PC-9 (cell line): ENCODE measurements at regions not wholly inside any gene's neighbourhood (a gene's known extent, or its start where the extent isn't known, plus 50 kb on each side); places are given as distances from the start of the nearest gene placed in this dataset.

Experiments used
- BruUV-seq: library from RNA; stranded (reverse); fragments of 400-500 nt; replicated peaks from 2 replicates; lab custom pipeline; 2021; lab: Mats Ljungman, UMichigan
- CTCF ChIA-PET: fragments of 300-600 bp; sonication (Branson Sonifier 250); formaldehyde crosslinking; loops from one replicate; lab custom pipeline; 2022; ENCODE audit warnings: antibody characterized with exemption; lab: Charles Lee
- POLR2A ChIA-PET: fragments of 300-600 bp; sonication (Branson Sonifier 250); formaldehyde crosslinking; loops from one replicate; lab custom pipeline; 2022; ENCODE audit warnings: antibody characterized with exemption; ENCODE audit not compliant: unreplicated experiment; lab: Charles Lee
- DNase-seq, 2 experiments: peaks; one replicate each; pipeline versions ENCODE4 v3.0.0 to v3.0.0-alpha.2; 2015 to 2022; ENCODE audit warnings: mixed read lengths in 1 of 2
- H2AFZ ChIP-seq: fragments of 200-600 bp; sonication (generic); 2 replicates; pipeline ENCODE4 v1.8.1; 2017; ENCODE audit warnings: antibody characterized with exemption
- H3F3A ChIP-seq: fragments of 200-600 bp; sonication (generic); 2 replicates; pipeline ENCODE4 v1.8.1; 2017; ENCODE audit warnings: antibody characterized with exemption, mild to moderate bottlenecking, low read depth; ENCODE audit not compliant: insufficient read depth
- H3K27ac ChIP-seq: fragments of 200-600 bp; sonication (generic); 2 replicates; pipeline ENCODE4 v1.6.1; 2016; ENCODE audit warnings: mixed run types
- H3K27me3 ChIP-seq: fragments of 200-600 bp; sonication (generic); 2 replicates; pipeline ENCODE4 v1.6.1; 2016; ENCODE audit warnings: low read depth, mixed run types; ENCODE audit not compliant: insufficient read depth
- H3K36me3 ChIP-seq: fragments of 200-600 bp; sonication (generic); 2 replicates; pipeline ENCODE4 v1.6.1; 2016; ENCODE audit warnings: low read depth, mixed run types
- H3K4me1 ChIP-seq: fragments of 200-600 bp; sonication (generic); replicated peaks from 2 replicates; pipeline ENCODE4 v1.6.1; 2016; ENCODE audit warnings: mixed run types; ENCODE audit not compliant: insufficient read depth
- H3K4me2 ChIP-seq: fragments of 200-600 bp; sonication (generic); 2 replicates; pipeline ENCODE4 v1.6.1; 2017; ENCODE audit warnings: mixed run types
- H3K4me3 ChIP-seq: fragments of 200-600 bp; sonication (generic); 2 replicates; pipeline ENCODE4 v1.6.1; 2016; ENCODE audit warnings: mixed run types
- H3K79me2 ChIP-seq: fragments of 200-600 bp; sonication (generic); 2 replicates; pipeline ENCODE4 v1.6.1; 2017; ENCODE audit warnings: low read depth, mixed run types
- H3K9me2 ChIP-seq: fragments of 200-600 bp; sonication (generic); 2 replicates; pipeline ENCODE4 v1.8.1; 2017; ENCODE audit warnings: mild to moderate bottlenecking; ENCODE audit not compliant: insufficient read depth
- H3K9me3 ChIP-seq: fragments of 200-600 bp; sonication (generic); 2 replicates; pipeline ENCODE4 v1.8.1; 2016; ENCODE audit warnings: low read depth; ENCODE audit not compliant: insufficient read depth
- H4K20me1 ChIP-seq: fragments of 200-600 bp; sonication (generic); 2 replicates; pipeline ENCODE4 v1.8.1; 2017; ENCODE audit not compliant: insufficient read depth
- EZH2 ChIP-seq: fragments of 200-600 bp; sonication (generic); IDR thresholded peaks from 2 replicates; pipeline ENCODE4 v1.8.0; 2017; ENCODE audit warnings: antibody characterized with exemption, low read depth
- intact Hi-C: fragments of 100-400 bp; cut with micrococcal nuclease; formaldehyde crosslinking; loops from one replicate; pipeline ENCODE4 v1.10.0; 2022; ENCODE audit not compliant: unreplicated experiment
- TF ChIP-seq, protein P1 (sequence below): fragments of 200-600 bp; sonication (generic); conservative IDR thresholded peaks from 2 replicates; pipeline ENCODE4 v1.6.1; 2017; ENCODE audit warnings: mixed run types, antibody characterized with exemption, mild to moderate bottlenecking, moderate library complexity

- no peak for DNase-seq
- Histone ChIP-seq H3K79me2 (no peaks in the 10 kb centered on the region), H3K36me3 (no peaks in the 10 kb centered on the region), H3K9me2 (no peaks in the 10 kb centered on the region), H3K4me1 (no peaks in the 10 kb centered on the region), H3K4me2 (no peak overlapping the region), H4K20me1 (no peaks in the 10 kb centered on the region), H2AFZ (no peak overlapping the region), H3F3A (no peaks in the 10 kb centered on the region), H3K27me3 (0 out of 2 replicates have a peak, but pooled peaks cover 8% of the 10 kb centered on the region), H3K9me3 (no peaks in the 10 kb centered on the region), H3K27ac (no peak overlapping the region), H3K4me3 (no peak overlapping the region)
- TF ChIP-seq EZH2, result no peak
- intact Hi-C loops, result no loop called here
- POLR2A ChIA-PET, result no interaction called here
- no TSS peak for BruUV-seq
- CTCF ChIA-PET, result no interaction called here
Measured at GRCh38 chr17:15101175-15101574, 164.0 kb downstream of the PMP22 start.

- intact Hi-C loops, result no loop called here
- H3K4me1 ChIP-seq, result no peaks in the 10 kb centered on the region
- POLR2A ChIA-PET, result no interaction called here
- H3K27me3 ChIP-seq, result 0 out of 2 replicates have a peak, but pooled peaks cover 7% of the 10 kb centered on the region
- H4K20me1 ChIP-seq, result no peaks in the 10 kb centered on the region
- H3K36me3 ChIP-seq, result no peaks in the 10 kb centered on the region
- BruUV-seq, result no TSS peak
- CTCF ChIA-PET, result no interaction called here
- no peaks in the 10 kb centered on the region for H3K9me2 ChIP-seq
- no peak overlapping the region for H3K4me3 ChIP-seq
- TF ChIP-seq, protein P1, sequence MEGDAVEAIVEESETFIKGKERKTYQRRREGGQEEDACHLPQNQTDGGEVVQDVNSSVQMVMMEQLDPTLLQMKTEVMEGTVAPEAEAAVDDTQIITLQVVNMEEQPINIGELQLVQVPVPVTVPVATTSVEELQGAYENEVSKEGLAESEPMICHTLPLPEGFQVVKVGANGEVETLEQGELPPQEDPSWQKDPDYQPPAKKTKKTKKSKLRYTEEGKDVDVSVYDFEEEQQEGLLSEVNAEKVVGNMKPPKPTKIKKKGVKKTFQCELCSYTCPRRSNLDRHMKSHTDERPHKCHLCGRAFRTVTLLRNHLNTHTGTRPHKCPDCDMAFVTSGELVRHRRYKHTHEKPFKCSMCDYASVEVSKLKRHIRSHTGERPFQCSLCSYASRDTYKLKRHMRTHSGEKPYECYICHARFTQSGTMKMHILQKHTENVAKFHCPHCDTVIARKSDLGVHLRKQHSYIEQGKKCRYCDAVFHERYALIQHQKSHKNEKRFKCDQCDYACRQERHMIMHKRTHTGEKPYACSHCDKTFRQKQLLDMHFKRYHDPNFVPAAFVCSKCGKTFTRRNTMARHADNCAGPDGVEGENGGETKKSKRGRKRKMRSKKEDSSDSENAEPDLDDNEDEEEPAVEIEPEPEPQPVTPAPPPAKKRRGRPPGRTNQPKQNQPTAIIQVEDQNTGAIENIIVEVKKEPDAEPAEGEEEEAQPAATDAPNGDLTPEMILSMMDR, result no peak
- no peak for TF ChIP-seq EZH2
- H3K4me2 ChIP-seq, result no peak overlapping the region
- no peaks in the 10 kb centered on the region for H3K79me2 ChIP-seq
- no peaks in the 10 kb centered on the region for H3K9me3 ChIP-seq
- no peaks in the 10 kb centered on the region for H3F3A ChIP-seq
- no peak overlapping the region for H2AFZ ChIP-seq
- no peak for DNase-seq
- H3K27ac ChIP-seq, result no peak overlapping the region
Measured at GRCh38 chr17:15096511-15096910, 168.6 kb downstream of the PMP22 start.

DNA sequence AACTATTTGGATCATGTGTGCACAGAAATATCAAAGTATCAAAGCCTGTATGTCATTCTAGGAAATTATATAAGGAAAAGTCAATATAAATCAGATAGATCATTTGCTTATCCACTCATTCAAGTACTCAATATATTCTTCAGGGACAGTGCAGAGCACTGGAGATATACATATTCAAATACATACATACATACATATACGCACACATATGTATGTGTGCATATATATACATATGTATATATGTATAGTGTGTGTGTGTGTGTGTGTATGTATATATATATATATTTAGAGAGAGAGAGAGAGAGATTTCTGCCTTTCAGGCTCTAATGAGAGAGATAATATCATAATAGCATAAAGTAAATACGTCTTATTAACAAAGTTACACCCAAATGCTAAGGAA, 169.2 kb downstream of the PMP22 start:
- Histone ChIP-seq H3K36me3 (no peaks in the 10 kb centered on the region), H3K4me2 (no peak overlapping the region), H3K27me3 (0 out of 2 replicates have a peak, but pooled peaks cover under 1% of the 10 kb centered on the region), H2AFZ (no peak overlapping the region), H3K4me3 (no peak overlapping the region), H4K20me1 (no peaks in the 10 kb centered on the region), H3K4me1 (no peaks in the 10 kb centered on the region), H3K9me3 (no peaks in the 10 kb centered on the region), H3K27ac (no peak overlapping the region), H3K9me2 (no peaks in the 10 kb centered on the region), H3K79me2 (no peaks in the 10 kb centered on the region), H3F3A (no peaks in the 10 kb centered on the region)
- CTCF ChIA-PET, result no interaction called here
- intact Hi-C loops, result no loop called here
- POLR2A ChIA-PET, result no interaction called here
- TF ChIP-seq, protein P1, result no peak
- no peak for TF ChIP-seq EZH2
- no peak for DNase-seq
- no TSS peak for BruUV-seq

- BruUV-seq, result no TSS peak
- Histone ChIP-seq H3K4me2 (no peak overlapping the region), H4K20me1 (no peaks in the 10 kb centered on the region), H3K9me3 (no peaks in the 10 kb centered on the region), H3K27ac (no peak overlapping the region), H2AFZ (no peak overlapping the region), H3K36me3 (no peaks in the 10 kb centered on the region), H3K79me2 (no peaks in the 10 kb centered on the region), H3F3A (no peaks in the 10 kb centered on the region), H3K9me2 (no peaks in the 10 kb centered on the region), H3K27me3 (no peaks in the 10 kb centered on the region), H3K4me3 (no peak overlapping the region), H3K4me1 (no peaks in the 10 kb centered on the region)
- TF ChIP-seq, protein P1, result no peak
- TF ChIP-seq EZH2, result no peak
- no peak for DNase-seq
- ChIA-PET CTCF (no interaction called here), POLR2A (no interaction called here)
- intact Hi-C loops, result no loop called here
Measured at GRCh38 chr17:15092762-15093161, 172.4 kb downstream of the PMP22 start.
